K562 (cell line): ENCODE measurements at regions not wholly inside any gene's neighbourhood (a gene's known extent, or its start where the extent isn't known, plus 50 kb on each side); places are given as distances from the start of the nearest gene placed in this dataset.

Experiments used
- ATAC-seq: fragments of 200-7000 bp; cut with Tn5 transposase; 3 replicates; pipeline ENCODE4 v1.9.1; 2020; ENCODE audit warnings: moderate library complexity
- BruUV-seq: library from RNA; stranded (reverse); fragments of 400-500 nt; replicated peaks from 2 replicates; lab custom pipeline; 2021; lab: Mats Ljungman, UMichigan
- CTCF ChIA-PET: fragments of 300-600 bp; formaldehyde crosslinking; extraction: SDS; loops from one replicate; lab custom pipeline; 2021; ENCODE audit warnings: low intra/inter-chr PET ratio; lab: Yijun Ruan, JAX
- POLR2A ChIA-PET: fragments of 300-600, 350-650 bp; sonication (Branson Sonifier 250); formaldehyde crosslinking; extraction: SDS; loops from one replicate; lab custom pipeline; 2021; ENCODE audit warnings: antibody characterized with exemption, inconsistent platforms; lab: Yijun Ruan, JAX
- DNase-seq, 4 experiments: peaks; one replicate each; pipeline versions ENCODE4 v3.0.0 to v3.0.0-alpha.2; 2011 to 2018; ENCODE audit warnings: low spot score in 3 of 4, mixed read lengths in 3 of 4; ENCODE audit errors: extremely low read depth in 1 of 4
- FAIRE-seq: peaks from 2 replicates; lab custom pipeline; 2011; peaks lifted over from hg19 to GRCh38; lab: Jason Lieb, UNC
- H2AFZ ChIP-seq: 2 replicates; pipeline ENCODE4 v1.6.0; 2011; ENCODE audit warnings: low read depth, low read length, control low read depth, inconsistent platforms
- H3K27ac ChIP-seq: fragments of 200-600 bp; 3 replicates; pipeline ENCODE4 v1.8.0; 2011; ENCODE audit warnings: low read depth, mild to moderate bottlenecking, control low read depth, inconsistent platforms, low read length, moderate library complexity, mixed read lengths; ENCODE audit errors: extremely low read depth
- H3K27me3 ChIP-seq, 2 experiments: fragments of 300-600 bp in 1 of 2; 2 replicates in 1 of 2; 3 replicates in 1 of 2; pipeline versions ENCODE4 v1.6.0 to v1.8.0; 2011; ENCODE audit warnings: inconsistent platforms in 2 of 2, low read length in 2 of 2, mild to moderate bottlenecking in 1 of 2, mixed read lengths in 1 of 2, moderate library complexity in 1 of 2; ENCODE audit not compliant: control insufficient read depth in 2 of 2, insufficient read depth in 2 of 2
- H3K36me3 ChIP-seq: fragments of 300-600 bp; 3 replicates; pipeline ENCODE4 v1.8.0; 2011; ENCODE audit warnings: mild to moderate bottlenecking, low read length, inconsistent platforms; ENCODE audit not compliant: control insufficient read depth, insufficient read depth
- H3K4me1 ChIP-seq, 2 experiments: fragments of 200-600 bp in 1 of 2; replicated peaks in 1 of 2; 2 replicates in 1 of 2; 3 replicates in 1 of 2; pipeline versions ENCODE4 v1.5.1 to v1.8.0; 2011; ENCODE audit warnings: inconsistent platforms in 2 of 2, low read length in 2 of 2, mild to moderate bottlenecking in 1 of 2, mixed read lengths in 1 of 2, moderate library complexity in 1 of 2; ENCODE audit not compliant: control insufficient read depth in 2 of 2, insufficient read depth in 2 of 2
- H3K4me2 ChIP-seq: 2 replicates; pipeline ENCODE4 v1.6.1; 2011; ENCODE audit warnings: low read length, control low read depth, inconsistent platforms, mixed read lengths; ENCODE audit not compliant: insufficient read depth
- H3K4me3 ChIP-seq: fragments of 200-600 bp; sonication (generic), shearing (Covaris generic); 2 replicates; pipeline ENCODE4 v1.5.1; 2016; ENCODE audit warnings: control low read depth, inconsistent platforms
- H3K79me2 ChIP-seq: fragments of 200-600 bp; 3 replicates; pipeline ENCODE4 v1.8.0; 2011; ENCODE audit warnings: low read length, inconsistent platforms; ENCODE audit not compliant: control insufficient read depth, insufficient read depth
- H3K9ac ChIP-seq, 2 experiments: 2 replicates each; pipeline versions ENCODE4 v1.6.0 to v1.6.1; 2011; ENCODE audit warnings: low read depth in 2 of 2, low read length in 2 of 2, control low read depth in 1 of 2, inconsistent platforms in 1 of 2, mild to moderate bottlenecking in 1 of 2, mixed read lengths in 1 of 2; ENCODE audit not compliant: insufficient read depth in 1 of 2
- H3K9me1 ChIP-seq: one replicate; pipeline ENCODE4 v1.6.0; 2011; ENCODE audit warnings: inconsistent platforms, mild to moderate bottlenecking, low read length, moderate library complexity; ENCODE audit not compliant: control insufficient read depth, insufficient read depth
- H3K9me3 ChIP-seq: replicated peaks from 2 replicates; pipeline ENCODE4 v1.5.1; 2011; ENCODE audit warnings: low read depth, low read length, inconsistent platforms; ENCODE audit not compliant: control insufficient read depth, insufficient read depth
- H4K20me1 ChIP-seq: replicated peaks from 2 replicates; pipeline ENCODE4 v1.6.1; 2011; ENCODE audit warnings: low read length, inconsistent platforms, mixed read lengths; ENCODE audit not compliant: control insufficient read depth, insufficient read depth
- EP400 ChIP-seq: fragments of 450-650 bp; IDR thresholded peaks from 2 replicates; pipeline ENCODE4 v1.6.1; 2017; ENCODE audit warnings: antibody characterized with exemption, mild to moderate bottlenecking, moderate library complexity
- ERF ChIP-seq: fragments of 450-650 bp; formaldehyde crosslinking; IDR thresholded peaks from 2 replicates; pipeline ENCODE4 v1.4.0; 2020; ENCODE audit warnings: mild to moderate bottlenecking, mixed read lengths
- FOXK2 ChIP-seq, 2 experiments: fragments of 450-650 bp; IDR thresholded peaks in 1 of 2; conservative IDR thresholded peaks in 1 of 2; 2 replicates each; pipeline ENCODE4 v1.6.1; 2016; ENCODE audit warnings: low read depth in 2 of 2, mild to moderate bottlenecking in 1 of 2
- NFRKB ChIP-seq: fragments of 450-650 bp; IDR thresholded peaks from 2 replicates; pipeline ENCODE4 v1.6.1; 2016; ENCODE audit warnings: low read depth
- NR2C1 ChIP-seq, 2 experiments: fragments of 450-650 bp; IDR thresholded peaks; 2 replicates each; pipeline ENCODE4 v1.6.1; 2017; ENCODE audit warnings: mild to moderate bottlenecking in 2 of 2, antibody characterized with exemption in 1 of 2, inconsistent platforms in 1 of 2, missing compliant biosample characterization in 1 of 2, missing genetic modification characterization in 1 of 2
- RAD51 ChIP-seq: fragments of 450-650 bp; IDR thresholded peaks from 2 replicates; pipeline ENCODE4 v1.7.1; 2016; ENCODE audit warnings: low read depth, mild to moderate bottlenecking, borderline replicate concordance
- SP2 ChIP-seq: IDR thresholded peaks from 2 replicates; pipeline ENCODE4 v1.6.1; 2011; ENCODE audit warnings: mild to moderate bottlenecking, low read depth, low read length, moderate library complexity; ENCODE audit not compliant: poor library complexity, severe bottlenecking; ENCODE audit errors: extremely low read depth
- SRSF7 ChIP-seq: fragments of 200-400 bp; formaldehyde crosslinking; optimal IDR thresholded peaks from 2 replicates; pipeline ENCODE3; 2017; ENCODE audit warnings: mild to moderate bottlenecking, low read depth, low read length
- TFAM ChIP-seq: fragments of 250-450 bp; sonication (Bioruptor Pico); conservative IDR thresholded peaks from 2 replicates; pipeline ENCODE4 v1.5.0; 2021; ENCODE audit warnings: mild to moderate bottlenecking, moderate library complexity
- TOE1 ChIP-seq, 2 experiments: fragments of 450-650 bp in 1 of 2; sonication (generic) in 1 of 2; formaldehyde crosslinking in 1 of 2; IDR thresholded peaks; 2 replicates each; pipeline versions ENCODE4 v1.7.1 to v1.8.0; 2016 to 2022; ENCODE audit warnings: borderline replicate concordance in 2 of 2, mild to moderate bottlenecking in 2 of 2, antibody characterized with exemption in 1 of 2, inconsistent platforms in 1 of 2, low read depth in 1 of 2, missing genetic modification reagents in 1 of 2, moderate library complexity in 1 of 2
- ZC3H11A ChIP-seq: IDR thresholded peaks from 2 replicates; pipeline ENCODE4 v1.6.1; 2012; ENCODE audit warnings: low read depth, low read length, improper control_type of control experiment
- ZNF431 ChIP-seq: sonication (generic); formaldehyde crosslinking; IDR thresholded peaks from 2 replicates; pipeline ENCODE4 v1.8.0; 2022; ENCODE audit warnings: mild to moderate bottlenecking, missing genetic modification reagents
- WGBS: fragments of 100-300 bp; shearing (Covaris generic); methylation state at CpG from one replicate; pipeline ENCODE4 v1.1.6; 2016; ENCODE audit warnings: low coverage, mixed read lengths; ENCODE audit not compliant: insufficient coverage; ENCODE audit errors: missing lambda C conversion rate; 5-methylcytosine and 5-hydroxymethylcytosine counted together
- in situ Hi-C: fragments of 300-500 bp; cut with MboI; formaldehyde crosslinking; loops from 4 replicates; pipeline ENCODE4 v1.15.0; 2018; ENCODE audit warnings: inconsistent platforms, mixed read lengths
- intact Hi-C: fragments of 100-400 bp; cut with micrococcal nuclease; formaldehyde crosslinking; loops from 2 replicates; pipeline ENCODE4 v1.14.2; 2022
- TF ChIP-seq, protein P1 (sequence below): fragments of 250-450 bp; sonication (Bioruptor Pico); IDR thresholded peaks from 2 replicates; pipeline ENCODE4 v1.4.0; 2020
- TF ChIP-seq, protein P2 (sequence below): sonication (generic); formaldehyde crosslinking; IDR thresholded peaks from 2 replicates; pipeline ENCODE4 v1.5.0; 2020; ENCODE audit warnings: missing genetic modification reagents

- H3K4me2 ChIP-seq = no peak overlapping the region
- H4K20me1 ChIP-seq = no peaks in the 10 kb centered on the region
- H3K9ac ChIP-seq = no peak overlapping the region
- H3K9me1 ChIP-seq = no peaks in the 10 kb centered on the region
- intact Hi-C loops = no loop called here
- peaks cover 0 to 7% of the 10 kb centered on the region in 2 experiments; a peak in 1 of 5 replicates for H3K27me3 ChIP-seq
- BruUV-seq = no TSS peak
- no peak for FAIRE-seq
- POLR2A ChIA-PET = interaction anchor here (0.7 kb wide), 3 partner anchors 110 to 361 kb away, joined by 3 read pairs; no protein-coding TSS in a partner anchor
- H3K36me3 ChIP-seq = no peaks in the 10 kb centered on the region
- WGBS = 0% methylated on average over 6 of the region's 6 CpGs
- H3K4me1 ChIP-seq = no peaks in the 10 kb centered on the region
- no peak overlapping the region for H3K4me3 ChIP-seq
- in situ Hi-C loops = no loop called here
- no peaks in the 10 kb centered on the region for H3K79me2 ChIP-seq
- no peak overlapping the region for H2AFZ ChIP-seq
- TF ChIP-seq ERF (CRISPR knock-in tag) = no peak
- peak; percentile 47; the same call in 1 of the 2 replicates for TF ChIP-seq RAD51
- TF ChIP-seq NR2C1 (IDR thresholded peaks at IDR 0.05) = no peak
- no peak for TF ChIP-seq NR2C1 (tag; IDR thresholded peaks at IDR 0.05)
- TF ChIP-seq FOXK2 (conservative IDR thresholded peaks at IDR 0.05 in 1 of 2, IDR thresholded peaks at IDR 0.05 in 1 of 2; ENCODE audit: low read depth in 2 of 2) = no peak
- TF ChIP-seq TFAM (CRISPR knock-in tag) = no peak
- no peak for TF ChIP-seq ZC3H11A
- no peak for TF ChIP-seq ZNF431 (CRISPR knock-in tag)
- no peak for TF ChIP-seq SP2
- no peak for TF ChIP-seq NFRKB
- TF ChIP-seq, protein P1, sequence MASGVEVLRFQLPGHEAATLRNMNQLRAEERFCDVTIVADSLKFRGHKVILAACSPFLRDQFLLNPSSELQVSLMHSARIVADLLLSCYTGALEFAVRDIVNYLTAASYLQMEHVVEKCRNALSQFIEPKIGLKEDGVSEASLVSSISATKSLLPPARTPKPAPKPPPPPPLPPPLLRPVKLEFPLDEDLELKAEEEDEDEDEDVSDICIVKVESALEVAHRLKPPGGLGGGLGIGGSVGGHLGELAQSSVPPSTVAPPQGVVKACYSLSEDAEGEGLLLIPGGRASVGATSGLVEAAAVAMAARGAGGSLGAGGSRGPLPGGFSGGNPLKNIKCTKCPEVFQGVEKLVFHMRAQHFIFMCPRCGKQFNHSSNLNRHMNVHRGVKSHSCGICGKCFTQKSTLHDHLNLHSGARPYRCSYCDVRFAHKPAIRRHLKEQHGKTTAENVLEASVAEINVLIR = no peak
- TF ChIP-seq, protein P2, sequence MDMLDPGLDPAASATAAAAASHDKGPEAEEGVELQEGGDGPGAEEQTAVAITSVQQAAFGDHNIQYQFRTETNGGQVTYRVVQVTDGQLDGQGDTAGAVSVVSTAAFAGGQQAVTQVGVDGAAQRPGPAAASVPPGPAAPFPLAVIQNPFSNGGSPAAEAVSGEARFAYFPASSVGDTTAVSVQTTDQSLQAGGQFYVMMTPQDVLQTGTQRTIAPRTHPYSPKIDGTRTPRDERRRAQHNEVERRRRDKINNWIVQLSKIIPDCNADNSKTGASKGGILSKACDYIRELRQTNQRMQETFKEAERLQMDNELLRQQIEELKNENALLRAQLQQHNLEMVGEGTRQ = peak; percentile 32; the same call in 1 of the 2 replicates
- TF ChIP-seq EP400 = no peak
- TF ChIP-seq TOE1 (IDR thresholded peaks at IDR 0.05; ENCODE audit: borderline replicate concordance) = 0 out of 2 replicates have a peak, but pooled peaks have one; percentile 20
- TF ChIP-seq TOE1 (CRISPR knock-in tag; IDR thresholded peaks at IDR 0.05; ENCODE audit: borderline replicate concordance, low read depth) = no peak
- TF ChIP-seq SRSF7 = no peak
- DNase-seq = no peak
- no peak overlapping the region for H3K27ac ChIP-seq
- no peak for ATAC-seq
- CTCF ChIA-PET = no interaction called here
- H3K9me3 ChIP-seq = no peaks in the 10 kb centered on the region
These were observed 86.4 kb upstream of the KLHL29 start for GRCh38 chr2:23298551-23298950.
